OCI-LY7 (cell line): ENCODE measurements at regions not wholly inside any gene's neighbourhood (a gene's known extent, or its start where the extent isn't known, plus 50 kb on each side); places are given as distances from the start of the nearest gene placed in this dataset.

Experiments
- BruUV-seq: library from RNA; stranded (reverse); fragments of 400-500 nt; replicated peaks from 2 replicates; lab custom pipeline; 2021; lab: Mats Ljungman, UMichigan
- CTCF ChIA-PET: fragments of 300-600 bp; sonication (Branson Sonifier 250); formaldehyde crosslinking; loops from one replicate; lab custom pipeline; 2022; ENCODE audit warnings: antibody characterized with exemption; ENCODE audit not compliant: unreplicated experiment; lab: Charles Lee
- POLR2A ChIA-PET: fragments of 300-600 bp; sonication (Branson Sonifier 250); formaldehyde crosslinking; loops from one replicate; lab custom pipeline; 2022; ENCODE audit warnings: antibody characterized with exemption; lab: Charles Lee
- DNase-seq: peaks from one replicate; pipeline ENCODE4 v3.0.0-alpha.2; 2015; ENCODE audit warnings: low spot score
- H2AFZ ChIP-seq: fragments of 200-600 bp; sonication (generic), shearing (Covaris generic); 2 replicates; pipeline ENCODE4 v1.6.1; 2014; ENCODE audit warnings: mild to moderate bottlenecking, antibody characterized with exemption, low read length, moderate library complexity
- H3K27ac ChIP-seq: fragments of 200-600 bp; sonication (generic); 2 replicates; pipeline ENCODE4 v1.5.1; 2014; ENCODE audit warnings: mixed run types, low read depth, mild to moderate bottlenecking, moderate library complexity, low read length, inconsistent platforms; ENCODE audit not compliant: poor library complexity, severe bottlenecking
- H3K36me3 ChIP-seq: fragments of 200-600 bp; sonication (generic); 2 replicates; pipeline ENCODE4 v1.6.1; 2014; ENCODE audit warnings: mild to moderate bottlenecking, antibody characterized with exemption, low read length, moderate library complexity, mixed read lengths; ENCODE audit not compliant: insufficient read depth
- H3K4me1 ChIP-seq: fragments of 200-600 bp; sonication (generic); 2 replicates; pipeline ENCODE4 v1.5.1; 2014; ENCODE audit warnings: mild to moderate bottlenecking, low read length; ENCODE audit not compliant: insufficient read depth, poor library complexity, severe bottlenecking
- H3K4me2 ChIP-seq: fragments of 200-600 bp; sonication (generic); 2 replicates; pipeline ENCODE4 v1.6.1; 2014; ENCODE audit warnings: mild to moderate bottlenecking, low read length
- H3K4me3 ChIP-seq: fragments of 200-600 bp; sonication (generic); 2 replicates; pipeline ENCODE4 v1.5.1; 2014; ENCODE audit warnings: mild to moderate bottlenecking, low read depth, low read length; ENCODE audit not compliant: poor library complexity, severe bottlenecking
- H3K79me2 ChIP-seq: fragments of 200-600 bp; sonication (generic); 2 replicates; pipeline ENCODE4 v1.6.1; 2016; ENCODE audit warnings: low read depth, mild to moderate bottlenecking, low read length, moderate library complexity, mixed read lengths; ENCODE audit not compliant: insufficient read depth
- H3K9me2 ChIP-seq: fragments of 200-600 bp; sonication (generic); 2 replicates; pipeline ENCODE4 v1.6.1; 2016; ENCODE audit warnings: mild to moderate bottlenecking, low read length, mixed read lengths; ENCODE audit not compliant: insufficient read depth
- H3K9me3 ChIP-seq: fragments of 200-600 bp; sonication (generic); 2 replicates; pipeline ENCODE4 v1.6.1; 2014; ENCODE audit warnings: mild to moderate bottlenecking, mixed run types, low read length, mixed read lengths
- H4K20me1 ChIP-seq: fragments of 200-600 bp; sonication (generic); 2 replicates; pipeline ENCODE4 v1.6.1; 2014; ENCODE audit warnings: mild to moderate bottlenecking, antibody characterized with exemption, low read length, moderate library complexity, mixed read lengths; ENCODE audit not compliant: insufficient read depth
- CTCF ChIP-seq: fragments of 200-600 bp; sonication (generic); conservative IDR thresholded peaks from 2 replicates; pipeline ENCODE4 v1.5.1; 2014; ENCODE audit warnings: mild to moderate bottlenecking, antibody characterized with exemption, low read length, moderate library complexity, mixed read lengths
- EZH2phosphoT487 ChIP-seq: fragments of 200-600 bp; sonication (generic); IDR thresholded peaks from 2 replicates; pipeline ENCODE4 v1.6.1; 2018; ENCODE audit warnings: low read depth, borderline replicate concordance, mild to moderate bottlenecking, mixed run types, antibody characterized with exemption, low read length, moderate library complexity, mixed read lengths
- intact Hi-C: fragments of 100-400 bp; cut with micrococcal nuclease; formaldehyde crosslinking; loops from one replicate; pipeline ENCODE4 v1.10.0; 2022; ENCODE audit not compliant: unreplicated experiment

- H3K4me1 ChIP-seq = no peaks in the 10 kb centered on the region
- H3K79me2 ChIP-seq = no peaks in the 10 kb centered on the region
- H3K4me3 ChIP-seq = no peak overlapping the region
- no TSS peak for BruUV-seq
- TF ChIP-seq CTCF (no peak), EZH2phosphoT487 (no peak)
- H2AFZ ChIP-seq = no peak overlapping the region
- no peak overlapping the region for H3K27ac ChIP-seq
- ChIA-PET POLR2A (no interaction called here), CTCF (no interaction called here)
- H3K4me2 ChIP-seq = no peak overlapping the region
- intact Hi-C loops = no loop called here
- no peaks in the 10 kb centered on the region for H3K9me2 ChIP-seq
- H3K9me3 ChIP-seq = no peaks in the 10 kb centered on the region
- DNase-seq = no peak
- H4K20me1 ChIP-seq = no peaks in the 10 kb centered on the region
- H3K36me3 ChIP-seq = no peaks in the 10 kb centered on the region
Observed at GRCh38 chr12:70971001-70971794, 50.7 kb upstream of the PTPRR start.
